Lung microvascular endothelial cell (primary cell): ENCODE measurements at regions not wholly inside any gene's neighbourhood (a gene's known extent, or its start where the extent isn't known, plus 50 kb on each side); places are given as distances from the start of the nearest gene placed in this dataset.
"Not testable (repeated sequence)": the region's sequence is repeated elsewhere in the genome, so short reads cannot be mapped to it uniquely, and the experiment has no call there.

ENCODE experiments used
- DNase-seq, 2 donors: peaks; one replicate each; pipeline versions ENCODE4 v3.0.0 to v3.0.0-alpha.2; 2010; ENCODE audit warnings: low read depth in 2 of 2

GRCh38 chr12:67455236-67455635 lies 186.1 kb downstream of the CAND1 start:
- DNase-seq, result no peak

GRCh38 chr12:67456431-67456901 lies 187.3 kb downstream of the CAND1 start:
- DNase-seq, result no peak

GRCh38 chr12:67457136-67457535 lies 188.0 kb downstream of the CAND1 start:
- no peak for DNase-seq

- DNase-seq, result no peak
Measured at GRCh38 chr12:67457778-67458665, 188.9 kb downstream of the CAND1 start.

- DNase-seq, result no peak
Measured at GRCh38 chr12:67459173-67459572, 189.4 kb upstream of the DYRK2 start.

GRCh38 chr12:67459578-67459977 lies 189.0 kb upstream of the DYRK2 start:
- DNase-seq, result no peak

- DNase-seq, result no peak
Measured at GRCh38 chr12:67460388-67460787, 188.2 kb upstream of the DYRK2 start.

- no peak for DNase-seq
Measured at GRCh38 chr12:67468549-67469245, 179.8 kb upstream of the DYRK2 start.

GRCh38 chr12:67469666-67470065 lies 178.9 kb upstream of the DYRK2 start:
- no peak for DNase-seq

- no peak for DNase-seq
Measured at GRCh38 chr12:67471810-67472209, 176.7 kb upstream of the DYRK2 start.

- DNase-seq, result no peak
Measured at GRCh38 chr12:67472539-67472938, 176.0 kb upstream of the DYRK2 start.

GRCh38 chr12:67474934-67475620 lies 173.5 kb upstream of the DYRK2 start:
- DNase-seq, result no peak

GRCh38 chr12:67475725-67476124 lies 172.8 kb upstream of the DYRK2 start:
- DNase-seq, result no peak

GRCh38 chr12:67477681-67478265 lies 170.8 kb upstream of the DYRK2 start:
- DNase-seq, result no peak

- peak in 1 of 2 donors; percentile 31 for DNase-seq
Measured at GRCh38 chr12:67482751-67483661, 165.5 kb upstream of the DYRK2 start.

- no peak for DNase-seq
Measured at GRCh38 chr12:67483871-67484554, 164.5 kb upstream of the DYRK2 start.

GRCh38 chr12:67484791-67485480 lies 163.6 kb upstream of the DYRK2 start:
- DNase-seq, result no peak

GRCh38 chr12:67486671-67487070 lies 161.9 kb upstream of the DYRK2 start:
- DNase-seq, result no peak

GRCh38 chr12:67488349-67488748 lies 160.2 kb upstream of the DYRK2 start:
- not testable (repeated sequence) for DNase-seq
